ENCODE measurements at regions not wholly inside any gene's neighbourhood (a gene's known extent, or its start where the extent isn't known, plus 50 kb on each side); places are given as distances from the start of the nearest gene placed in this dataset.

- peak; percentile 10 for DNase-seq
These were observed 499.2 kb downstream of the OMA1 start for GRCh38 chr1:58047265-58047858.

- no peak for DNase-seq
These were observed 501.3 kb downstream of the OMA1 start for GRCh38 chr1:58045094-58045705.

- no peak for DNase-seq
These were observed 504.9 kb downstream of the OMA1 start for GRCh38 chr1:58041621-58042020.

- DNase-seq: no peak
These were observed 508.0 kb downstream of the OMA1 start for GRCh38 chr1:58038574-58038973.

GRCh38 chr1:58035523-58035922, 511.0 kb downstream of the OMA1 start:
- no peak for DNase-seq

- no peak for DNase-seq
These were observed 513.2 kb downstream of the OMA1 start for GRCh38 chr1:58033311-58033710.

- no peak for DNase-seq
These were observed 513.9 kb downstream of the OMA1 start for GRCh38 chr1:58032611-58033073.

GRCh38 chr1:58031416-58031815, 515.1 kb downstream of the OMA1 start:
- DNase-seq: no peak

- no peak for DNase-seq
These were observed 516.1 kb downstream of the OMA1 start for GRCh38 chr1:58030456-58030855.

- no peak for DNase-seq
These were observed 528.9 kb downstream of the OMA1 start for GRCh38 chr1:58017641-58018040.

- no peak for DNase-seq
These were observed 533.3 kb downstream of the OMA1 start for GRCh38 chr1:58013237-58013636.

- DNase-seq: no peak
These were observed 534.5 kb downstream of the OMA1 start for GRCh38 chr1:58011978-58012377.

- no peak for DNase-seq
These were observed 540.0 kb downstream of the OMA1 start for GRCh38 chr1:58006421-58007046.

GRCh38 chr1:58005212-58005611, 541.3 kb downstream of the OMA1 start:
- no peak for DNase-seq

- no peak for DNase-seq
These were observed 542.5 kb downstream of the OMA1 start for GRCh38 chr1:58003988-58004387.

GRCh38 chr1:58003059-58003458, 543.5 kb downstream of the OMA1 start:
- DNase-seq: no peak

- no peak for DNase-seq
These were observed 545.7 kb downstream of the OMA1 start for GRCh38 chr1:58000821-58001220.

- no peak for DNase-seq
These were observed 546.4 kb downstream of the OMA1 start for GRCh38 chr1:58000116-58000515.

- no peak for DNase-seq
These were observed 550.1 kb downstream of the OMA1 start for GRCh38 chr1:57996400-57996799.

- no peak for DNase-seq
These were observed 555.2 kb downstream of the OMA1 start for GRCh38 chr1:57991289-57991688.

- DNase-seq: no peak
These were observed 556.6 kb downstream of the OMA1 start for GRCh38 chr1:57989877-57990276.

GRCh38 chr1:57987523-57987922, 559.0 kb downstream of the OMA1 start:
- DNase-seq: no peak

GRCh38 chr1:57986432-57986831, 560.1 kb downstream of the OMA1 start:
- DNase-seq: no peak

GRCh38 chr1:57984277-57984676, 560.4 kb upstream of the DAB1 start:
- no peak for DNase-seq

- DNase-seq: no peak
These were observed 559.6 kb upstream of the DAB1 start for GRCh38 chr1:57983441-57983840.
